Activated naive CD4-positive, alpha-beta T cell (primary cell): ENCODE measurements at regions not wholly inside any gene's neighbourhood (a gene's known extent, or its start where the extent isn't known, plus 50 kb on each side); places are given as distances from the start of the nearest gene placed in this dataset.
"Not testable (repeated sequence)": the region's sequence is repeated elsewhere in the genome, so short reads cannot be mapped to it uniquely, and the experiment has no call there.

Experiments used
- DNase-seq, 4 experiments: peaks; one replicate each; lab custom pipeline; 2025; lab: John Stamatoyannopoulos, UW

DNA sequence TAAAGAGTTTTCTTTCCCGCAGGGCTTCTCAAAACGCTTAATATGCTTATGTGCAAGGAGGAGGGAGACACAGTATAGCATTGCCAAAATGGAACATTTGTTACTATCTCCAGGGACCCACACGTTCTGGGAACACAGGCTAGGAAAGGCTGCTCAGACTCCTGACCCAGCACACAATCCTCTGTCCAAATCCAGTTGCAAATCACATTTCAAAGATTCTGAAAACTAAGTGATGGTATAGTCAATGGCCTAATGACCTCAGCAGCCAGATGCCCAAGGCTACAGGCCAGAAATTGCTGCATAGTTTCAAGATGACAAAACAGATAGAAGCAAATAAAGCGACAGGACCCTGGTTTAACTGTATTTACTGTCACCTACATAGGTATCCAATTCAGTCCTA is 97.0 kb upstream of the GRIP1 start:
- DNase-seq: no peak

DNA sequence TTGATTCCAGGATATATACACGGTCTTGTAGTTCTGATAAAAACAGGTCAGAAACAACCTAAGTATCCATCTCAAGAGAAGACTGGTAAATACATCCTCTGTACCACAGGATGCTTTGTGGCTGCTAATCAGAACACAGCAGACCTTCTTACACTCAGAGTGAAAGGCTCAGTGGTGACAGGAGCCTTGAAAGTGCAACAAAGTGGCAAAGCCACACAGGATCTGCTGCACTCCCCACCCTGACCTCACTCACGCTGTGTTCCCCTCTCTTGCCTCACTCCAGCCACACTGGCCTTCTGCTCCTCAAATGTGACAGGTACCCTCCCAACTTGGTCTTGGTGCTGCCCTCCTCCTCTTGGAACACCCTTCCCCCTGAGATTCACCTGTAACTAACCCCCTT is 98.1 kb upstream of the GRIP1 start:
- no peak for DNase-seq

DNA sequence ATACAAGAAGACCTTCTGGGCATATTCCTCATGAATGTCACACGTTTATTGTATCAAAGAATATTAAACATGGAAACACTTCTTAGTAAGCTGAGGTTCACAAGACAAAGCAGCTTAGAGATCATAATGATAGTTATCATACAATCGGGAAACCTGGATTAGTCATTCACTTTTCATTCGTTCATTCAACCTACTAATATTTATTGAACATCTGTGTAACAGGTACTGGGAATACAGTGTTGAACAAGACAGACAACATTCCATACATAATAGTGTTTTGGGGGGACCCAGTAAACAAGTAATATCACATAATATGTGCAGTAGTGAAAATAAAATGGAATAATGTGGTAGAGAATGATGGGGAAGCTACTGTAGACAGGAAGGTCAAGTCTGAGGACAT is 100.6 kb upstream of the GRIP1 start:
- no peak for DNase-seq

DNA sequence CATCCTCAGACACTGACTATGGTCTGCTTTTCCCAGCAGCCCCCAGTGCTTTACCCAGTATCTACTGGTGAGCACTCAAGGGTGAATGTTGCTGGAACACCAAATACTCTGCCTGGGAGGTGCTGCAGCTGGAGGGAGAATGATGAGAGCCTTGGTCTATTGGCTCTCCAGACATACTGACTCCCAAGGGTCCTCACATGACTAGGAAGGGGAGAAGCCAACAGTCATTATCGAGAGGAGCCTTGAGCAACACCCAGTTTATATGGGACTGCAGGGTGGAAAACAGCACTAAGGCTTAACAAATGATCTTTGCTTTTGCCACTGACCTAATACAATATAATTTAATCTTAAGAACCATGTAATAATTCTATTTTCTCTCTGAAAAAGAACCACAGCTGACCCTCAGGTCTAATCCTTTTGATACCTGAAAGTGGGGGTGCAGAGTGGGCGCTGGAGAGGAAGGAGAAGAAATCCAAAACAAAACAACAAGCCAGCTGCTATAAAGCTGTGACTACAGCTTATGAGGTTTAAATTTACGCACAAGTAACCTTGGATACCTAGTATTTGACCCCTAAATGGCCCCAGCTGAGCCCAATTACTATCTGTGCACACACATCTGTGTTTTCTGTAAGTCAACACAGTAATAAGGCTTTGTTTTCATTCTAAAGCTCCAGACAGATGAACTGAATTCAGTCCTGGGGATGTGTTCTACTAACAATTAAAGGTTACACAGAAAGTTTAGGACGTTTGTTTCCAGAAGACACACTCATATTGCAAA is 107.8 kb upstream of the GRIP1 start:
- DNase-seq: no peak

DNA sequence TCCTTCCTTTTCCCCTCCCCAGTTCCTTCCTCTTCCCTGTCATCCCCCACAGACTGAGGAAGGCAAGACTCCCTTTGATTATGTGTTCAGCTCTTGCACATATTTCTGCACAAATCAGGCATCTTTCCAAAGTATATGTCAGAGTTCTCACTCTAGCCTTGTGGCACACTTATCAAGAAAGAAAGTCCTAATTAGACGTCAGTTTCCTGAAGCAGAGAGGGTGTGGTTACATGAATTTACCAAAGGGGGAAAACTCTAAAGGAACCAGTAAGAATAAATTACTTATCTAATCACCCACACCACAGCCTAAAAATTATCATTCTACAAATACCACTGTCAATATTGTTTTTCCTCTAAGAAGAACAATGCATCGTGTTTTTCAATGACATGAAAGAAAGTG is 120.7 kb upstream of the GRIP1 start:
- no peak for DNase-seq

DNA sequence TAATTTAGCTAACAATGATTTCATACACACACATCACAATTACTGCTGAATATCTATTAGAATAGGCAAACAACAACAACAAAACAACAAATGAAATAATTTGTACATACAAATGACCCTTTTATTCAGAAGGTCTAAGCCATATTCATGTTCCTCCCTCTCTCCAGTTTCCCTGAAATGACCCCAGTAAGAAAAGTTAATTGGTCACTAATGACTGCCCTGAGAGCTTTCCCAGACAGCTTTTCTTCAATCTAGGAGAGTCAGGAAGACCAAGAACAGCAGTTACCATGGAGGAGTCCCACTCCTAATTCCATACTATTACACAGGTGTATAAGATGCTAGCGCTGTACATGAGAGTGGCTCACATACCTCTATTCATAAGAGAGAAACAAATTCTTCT is 121.2 kb upstream of the GRIP1 start:
- DNase-seq: no peak

DNA sequence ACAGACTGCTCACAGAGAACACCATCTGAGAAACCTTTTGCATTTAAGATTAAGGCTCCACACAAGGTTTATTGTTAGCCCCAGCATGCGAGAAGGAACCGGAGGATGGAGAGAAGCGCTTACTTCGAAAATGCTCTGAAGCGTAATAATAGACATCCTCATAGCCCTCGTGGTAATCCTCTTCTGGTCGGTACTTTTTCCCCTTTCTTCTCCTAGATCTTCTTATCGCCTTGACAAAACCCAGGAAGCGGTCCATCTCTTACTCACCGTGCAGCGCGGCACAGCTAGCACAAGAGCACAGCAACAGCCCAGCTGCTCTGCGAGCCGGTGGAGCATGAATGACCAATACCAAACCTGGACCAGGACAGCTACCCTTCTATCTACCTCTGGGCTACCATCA is 125.1 kb upstream of the GRIP1 start:
- no peak for DNase-seq

DNA sequence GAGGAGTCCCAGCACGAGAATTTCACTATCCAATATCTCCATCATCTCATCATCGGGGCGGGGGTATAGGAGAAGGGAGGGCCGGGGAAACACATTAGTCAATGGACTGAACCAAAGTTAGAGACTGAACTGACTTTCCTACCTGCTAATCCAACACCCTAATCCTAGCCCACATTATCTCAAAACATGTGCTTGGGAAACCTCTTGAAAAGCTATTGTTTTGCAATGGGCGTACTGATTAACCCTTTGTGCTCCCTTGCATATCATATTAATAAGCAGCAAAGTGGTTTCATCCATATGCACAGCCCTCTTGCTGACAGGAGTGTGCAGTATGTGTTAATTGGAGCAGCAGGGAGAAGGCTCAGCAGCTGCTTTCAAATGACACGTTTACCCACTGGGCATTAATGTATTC is 125.7 kb upstream of the GRIP1 start:
- DNase-seq: no peak

DNA sequence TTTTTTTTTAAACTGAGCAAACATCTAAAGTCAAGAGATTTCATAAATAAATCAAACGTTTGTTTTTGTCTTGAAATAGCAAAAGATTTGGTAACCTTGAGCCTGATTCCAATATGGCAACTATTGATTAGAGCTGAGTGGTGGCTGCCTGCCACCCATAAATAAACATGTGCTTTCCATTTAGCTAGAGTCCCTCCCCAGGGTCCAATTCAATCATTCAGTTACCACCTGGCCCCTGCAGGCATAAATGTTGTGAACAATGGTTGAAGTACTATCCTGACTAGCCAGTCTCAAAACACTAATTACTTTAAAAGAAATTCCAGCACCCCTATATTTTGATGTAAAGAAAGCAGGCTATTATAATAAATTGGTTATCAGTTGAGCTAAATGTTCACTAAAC is 129.7 kb upstream of the GRIP1 start:
- no peak for DNase-seq

DNA sequence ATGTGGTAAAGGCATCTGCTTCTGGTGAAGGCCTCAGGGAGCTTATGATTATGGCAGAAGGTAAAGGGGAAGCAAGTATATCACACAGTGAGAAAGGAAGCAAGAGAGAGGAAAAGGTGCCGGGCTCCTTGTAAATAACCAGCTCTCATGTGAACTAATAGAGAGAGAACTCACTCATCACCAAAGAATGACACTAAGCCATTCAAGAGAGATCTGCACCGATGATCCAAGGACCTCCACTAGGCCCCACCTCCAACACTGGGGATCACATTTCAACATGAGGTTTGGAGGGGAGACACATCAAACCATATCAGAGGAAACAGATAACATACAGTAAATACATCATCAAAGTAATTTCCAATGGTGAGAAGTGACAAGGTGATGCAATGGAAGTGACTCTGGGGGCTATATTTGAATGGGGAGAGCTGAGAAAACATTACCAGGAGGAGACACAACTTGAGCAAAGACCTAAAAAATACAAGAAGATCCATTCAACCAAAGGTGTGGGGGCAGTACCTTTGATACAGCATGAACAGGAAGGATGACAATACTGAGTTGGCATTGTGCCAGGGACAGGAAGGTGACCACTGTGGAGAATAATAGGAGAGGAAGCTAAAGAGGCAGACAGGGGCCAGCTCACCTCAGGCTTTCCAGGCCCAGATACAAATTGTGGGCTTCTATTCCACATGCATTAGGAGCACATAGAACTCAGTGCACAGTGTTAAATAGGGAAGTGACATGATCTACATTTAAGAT is 134.4 kb upstream of the GRIP1 start:
- DNase-seq: no peak

DNA sequence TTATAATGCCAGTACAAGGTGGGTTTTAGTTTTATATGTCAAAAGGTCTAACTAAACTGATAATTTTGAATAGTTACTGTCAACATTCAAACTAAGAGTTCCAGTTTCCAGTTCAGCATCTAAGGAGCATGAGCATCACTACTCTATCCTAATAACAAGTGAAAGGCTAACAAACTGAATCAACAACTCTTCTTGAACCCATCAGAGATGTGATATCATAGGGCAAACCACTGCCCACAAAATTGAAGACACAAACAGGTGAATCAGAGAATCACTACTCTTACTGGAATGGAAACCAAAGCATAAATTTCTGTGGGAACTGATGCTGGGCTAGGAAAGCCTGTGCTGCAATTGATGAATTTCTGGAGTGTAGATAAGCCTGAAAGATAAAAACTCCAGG is 140.7 kb upstream of the GRIP1 start:
- no peak for DNase-seq

DNA sequence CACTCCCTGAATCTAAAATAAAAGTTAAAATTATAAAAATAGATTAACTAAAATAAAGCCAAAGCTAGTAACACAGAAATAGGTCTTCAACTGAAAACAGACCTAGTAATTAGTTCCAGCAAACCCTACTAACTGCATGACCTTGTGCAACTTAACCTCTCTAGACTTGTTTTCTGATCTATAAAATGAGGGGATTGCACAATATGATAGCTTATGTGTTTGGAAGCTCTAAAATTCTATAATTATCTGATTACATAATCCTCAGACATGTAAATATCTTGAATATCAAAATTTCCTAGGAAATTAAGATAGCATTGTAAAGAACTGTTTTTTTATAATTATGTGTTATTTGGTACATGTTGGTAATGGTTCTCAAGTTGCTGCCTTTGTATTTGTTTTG is 144.1 kb upstream of the GRIP1 start:
- no peak for DNase-seq

DNA sequence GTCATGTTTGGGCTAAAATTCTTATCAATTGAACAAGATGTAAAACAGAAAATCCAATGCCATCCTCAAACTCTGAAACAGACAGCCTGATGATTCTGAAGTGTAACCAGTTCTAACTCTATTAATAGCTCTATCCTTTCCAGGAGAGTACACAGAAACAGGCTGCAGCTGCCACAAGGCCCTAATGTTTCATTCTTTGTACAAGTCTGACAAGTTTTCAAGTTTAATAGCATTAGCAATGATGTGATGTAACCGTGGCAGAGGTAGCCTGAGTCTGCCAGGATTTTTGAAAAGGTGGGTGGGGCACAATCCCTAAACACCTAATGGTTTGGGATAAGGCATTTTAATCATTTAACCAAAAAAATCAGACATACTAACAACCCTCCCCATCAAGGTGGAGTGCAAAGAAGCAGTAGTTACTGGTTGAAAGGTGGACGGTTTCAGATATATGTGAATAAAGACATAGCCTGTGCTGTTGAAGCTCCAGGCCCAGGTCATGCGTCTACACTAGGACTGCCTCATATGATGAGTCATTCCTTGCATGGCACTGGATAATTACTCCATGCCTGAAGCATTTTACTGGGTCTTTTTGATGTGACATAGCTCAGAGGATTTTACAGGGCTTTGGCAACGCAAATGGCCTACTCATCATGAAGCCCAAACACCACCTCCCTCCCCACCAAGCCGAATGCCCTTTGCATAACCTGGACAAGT is 145.1 kb upstream of the GRIP1 start:
- DNase-seq: no peak

DNA sequence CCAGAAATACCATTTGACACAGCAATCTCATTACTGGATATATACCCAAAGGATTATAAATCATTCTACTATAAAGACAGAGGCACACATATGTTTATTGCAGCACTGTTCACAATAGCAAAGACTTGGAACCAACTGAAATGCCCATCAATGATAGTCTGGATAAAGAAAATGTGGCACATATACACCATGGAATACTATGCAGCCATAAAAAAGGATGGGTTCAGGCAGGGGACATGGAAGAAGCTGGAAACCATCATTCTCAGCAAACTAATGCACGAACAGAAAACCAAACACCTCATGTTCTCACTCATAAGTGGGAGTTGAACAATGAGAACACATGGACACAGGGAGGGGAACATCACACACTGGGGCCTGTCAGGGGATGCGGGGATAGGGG is 147.0 kb upstream of the GRIP1 start:
- not testable (repeated sequence) for DNase-seq

DNA sequence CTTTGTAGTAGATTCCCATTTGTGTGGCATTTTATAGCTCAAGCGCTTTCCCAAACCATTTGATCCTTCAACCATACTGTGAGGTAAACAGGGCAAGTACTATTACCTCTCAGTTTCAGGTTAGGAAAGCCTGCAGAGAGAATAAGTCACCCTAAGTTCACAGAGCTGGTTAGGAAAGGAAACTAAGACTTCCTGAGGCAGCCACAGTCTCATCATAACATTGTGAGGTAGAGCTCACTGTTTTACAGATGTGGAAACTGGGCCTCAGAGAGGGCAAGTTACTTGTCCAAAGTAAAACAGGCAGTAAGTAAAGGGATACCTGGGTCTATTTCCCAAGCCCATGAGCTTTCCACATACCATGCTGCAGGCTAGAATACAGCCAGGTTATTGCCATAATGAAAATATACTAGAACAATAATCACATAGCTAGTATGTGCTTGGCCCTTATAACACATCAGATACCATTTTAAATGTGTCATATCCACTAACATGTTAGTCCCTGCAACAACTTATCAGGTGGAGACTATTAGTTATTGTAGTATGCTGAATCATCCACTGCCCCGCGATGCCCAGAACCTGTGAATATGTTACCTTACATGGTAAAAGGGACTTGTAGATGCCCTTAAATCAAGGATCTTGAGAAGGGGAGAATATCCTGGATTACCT is 150.9 kb upstream of the GRIP1 start:
- DNase-seq: no peak

DNA sequence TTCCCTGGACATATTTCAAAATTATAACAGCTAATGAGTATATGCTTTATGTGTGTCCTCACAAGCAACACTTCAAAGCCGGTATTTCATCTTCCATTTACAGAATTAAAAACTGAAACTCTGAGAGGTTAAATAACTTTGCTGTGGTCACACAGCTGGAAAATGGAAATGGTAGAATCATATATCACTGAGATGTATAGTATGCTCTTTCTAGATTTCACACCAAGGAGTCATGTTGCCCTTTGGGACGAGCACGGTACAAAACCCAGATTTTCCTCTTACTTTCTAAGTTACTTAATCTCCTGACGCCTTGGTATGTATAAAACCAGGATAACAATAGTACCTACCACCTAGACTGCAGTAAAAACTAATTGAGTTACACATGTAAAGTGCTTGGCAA is 152.6 kb upstream of the GRIP1 start:
- DNase-seq: no peak

DNA sequence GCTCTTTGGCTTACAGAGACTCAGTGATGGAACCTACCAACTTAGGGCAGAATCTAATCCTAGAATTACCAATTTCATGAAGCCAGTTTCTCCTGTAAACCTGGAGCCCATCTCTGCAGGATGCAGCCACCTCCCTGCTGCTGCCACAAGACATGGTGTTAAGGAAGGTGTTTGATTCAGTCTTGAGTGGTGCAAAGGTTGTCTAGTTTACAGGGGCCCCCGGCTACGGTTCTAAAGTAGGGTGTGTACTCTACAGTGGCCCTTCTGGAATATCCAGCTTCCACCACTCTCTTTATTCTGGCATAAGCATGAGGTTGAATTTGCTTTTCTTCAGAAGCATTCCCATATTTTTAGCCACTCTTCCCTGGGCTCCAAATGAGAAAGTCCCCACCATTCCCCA is 154.1 kb upstream of the GRIP1 start:
- no peak for DNase-seq

DNA sequence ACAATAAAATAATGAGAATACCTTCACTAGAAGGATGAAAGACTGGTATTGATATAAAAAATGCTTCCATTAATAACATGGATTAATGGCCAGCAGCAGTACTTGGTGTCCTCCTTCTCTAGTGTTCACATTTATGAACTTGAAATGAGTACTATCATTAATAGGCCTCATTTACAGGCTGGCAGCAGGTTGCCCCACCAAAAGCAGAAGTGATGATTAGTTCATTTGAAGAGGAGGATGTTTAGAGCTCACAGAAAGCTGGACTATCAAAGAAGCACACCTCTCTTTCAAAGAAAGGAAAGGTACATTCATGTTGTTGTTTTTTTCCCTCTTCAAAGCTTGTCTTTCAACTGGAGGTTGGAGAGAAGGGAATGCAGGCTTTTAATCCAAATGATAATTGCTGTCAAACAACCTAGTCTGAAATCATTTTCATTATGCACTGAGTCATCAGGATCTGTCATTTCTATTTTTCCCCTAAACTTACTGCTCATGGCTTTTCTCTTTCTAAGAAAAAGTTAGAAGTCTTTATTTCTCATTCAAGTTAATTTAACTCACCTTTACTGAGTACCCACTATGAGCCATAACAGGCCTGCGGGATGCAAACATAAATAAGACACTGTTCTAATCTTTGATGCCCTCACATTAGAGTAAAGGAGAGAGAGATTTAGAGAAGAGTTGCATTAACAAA is 157.9 kb upstream of the GRIP1 start:
- DNase-seq: no peak

DNA sequence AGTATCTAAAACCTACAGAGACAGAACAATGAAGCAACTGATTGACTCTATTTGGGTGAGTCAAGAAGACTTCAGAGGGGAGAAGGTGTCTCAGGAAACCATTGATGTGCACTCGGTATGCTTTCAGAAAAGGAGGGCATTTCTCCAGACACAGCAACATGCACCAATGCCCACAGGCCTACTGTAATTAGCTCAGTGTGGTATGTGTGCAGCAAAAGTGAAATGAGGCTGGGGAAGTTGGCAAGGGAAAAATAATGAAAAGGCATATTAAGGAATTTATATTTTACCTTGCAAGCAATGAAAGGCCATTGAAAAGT is 158.4 kb upstream of the GRIP1 start:
- no peak for DNase-seq

DNA sequence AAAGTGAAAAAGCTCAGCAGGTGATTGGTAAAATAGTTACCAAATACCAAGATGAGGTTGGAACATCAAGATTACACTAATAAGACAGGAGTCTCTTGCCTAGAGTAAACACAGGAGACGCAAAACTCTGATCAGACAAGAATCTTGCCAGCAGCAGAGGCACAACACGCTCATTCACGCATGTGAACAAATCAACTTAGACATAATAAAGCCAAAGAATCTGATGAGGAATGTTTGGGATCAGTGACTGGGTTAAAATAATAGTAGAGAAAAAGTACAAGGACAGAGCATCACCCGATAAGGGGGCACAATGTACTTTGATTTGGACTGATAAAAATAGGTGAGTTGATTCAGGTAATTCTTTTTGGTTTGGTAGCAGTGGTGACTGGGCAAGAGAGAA is 159.5 kb upstream of the GRIP1 start:
- no peak for DNase-seq

DNA sequence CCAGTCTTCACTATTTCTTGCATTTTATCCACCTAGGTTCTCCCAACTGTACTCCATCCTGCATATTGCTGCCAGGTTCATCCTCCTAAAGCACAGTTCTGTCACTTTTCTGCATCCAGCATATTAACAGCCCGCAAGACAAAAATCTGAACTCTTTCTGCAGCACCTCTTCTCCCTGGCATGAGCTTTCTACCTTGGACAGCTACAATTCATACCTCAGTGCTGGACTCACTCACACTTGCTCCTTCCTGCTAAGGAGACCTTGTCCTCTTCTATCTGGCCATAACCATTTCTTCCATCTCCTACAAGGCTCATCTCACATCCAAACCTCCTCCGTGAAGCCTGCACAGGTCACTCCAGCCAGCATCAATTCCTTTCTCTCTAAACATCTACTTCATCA is 170.1 kb upstream of the GRIP1 start:
- no peak for DNase-seq

DNA sequence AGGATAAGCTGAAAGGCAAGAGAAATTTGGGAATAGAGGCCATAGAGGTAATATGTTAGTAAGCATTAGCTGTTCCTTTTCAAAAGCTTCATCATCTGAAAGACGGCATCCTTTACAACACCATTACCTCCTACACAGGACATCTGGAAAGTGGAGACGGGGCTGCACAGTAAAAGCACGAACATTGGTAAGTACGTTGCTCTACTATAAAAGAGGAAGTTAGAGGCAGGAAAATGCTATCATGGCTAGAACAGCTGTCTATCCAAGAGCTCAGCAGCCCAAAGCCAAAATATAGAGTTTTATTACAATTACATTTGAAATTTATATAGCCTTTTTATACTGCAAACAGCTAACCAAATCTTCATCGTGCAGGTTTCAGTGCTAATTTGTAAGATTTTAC is 172.3 kb upstream of the GRIP1 start:
- no peak for DNase-seq
